DOHH2 (cell line): ENCODE measurements at regions not wholly inside any gene's neighbourhood (a gene's known extent, or its start where the extent isn't known, plus 50 kb on each side); places are given as distances from the start of the nearest gene placed in this dataset.

ENCODE experiments used
- H3F3A ChIP-seq: fragments of 200-600 bp; sonication (generic), shearing (Covaris generic); 2 replicates; pipeline ENCODE4 v1.6.0; 2016; ENCODE audit warnings: antibody characterized with exemption, mild to moderate bottlenecking; ENCODE audit not compliant: control insufficient read depth, insufficient read depth
- H3K27ac ChIP-seq: fragments of 200-600 bp; sonication (generic); 2 replicates; pipeline ENCODE4 v1.5.1; 2014; ENCODE audit warnings: low read depth, mild to moderate bottlenecking, low read length, moderate library complexity
- H3K27me3 ChIP-seq: fragments of 200-600 bp; sonication (generic); 2 replicates; pipeline ENCODE4 v1.6.1; 2014; ENCODE audit warnings: mild to moderate bottlenecking, low read length, mixed read lengths; ENCODE audit not compliant: control insufficient read depth
- H3K36me3 ChIP-seq: fragments of 200-600 bp; sonication (generic); 2 replicates; pipeline ENCODE4 v1.6.1; 2014; ENCODE audit warnings: mild to moderate bottlenecking, low read length, moderate library complexity, mixed read lengths; ENCODE audit not compliant: control insufficient read depth
- H3K4me1 ChIP-seq: fragments of 200-600 bp; sonication (generic); 2 replicates; pipeline ENCODE4 v1.6.1; 2014; ENCODE audit warnings: mild to moderate bottlenecking, low read length, mixed read lengths; ENCODE audit not compliant: control insufficient read depth
- H3K4me2 ChIP-seq: fragments of 200-600 bp; sonication (generic); 2 replicates; pipeline ENCODE4 v1.6.0; 2014; ENCODE audit warnings: mild to moderate bottlenecking, low read length, moderate library complexity
- H3K4me3 ChIP-seq: fragments of 200-600 bp; sonication (generic); 2 replicates; pipeline ENCODE4 v1.5.1; 2014; ENCODE audit warnings: mild to moderate bottlenecking, low read length, mixed read lengths
- H3K79me2 ChIP-seq: fragments of 200-600 bp; sonication (generic); 2 replicates; pipeline ENCODE4 v1.6.1; 2014; ENCODE audit warnings: mild to moderate bottlenecking, low read length, mixed read lengths; ENCODE audit not compliant: control insufficient read depth
- H3K9me2 ChIP-seq: fragments of 200-600 bp; sonication (generic); replicated peaks from 2 replicates; pipeline ENCODE4 v1.6.1; 2014; ENCODE audit warnings: mild to moderate bottlenecking, low read length, mixed read lengths; ENCODE audit not compliant: control insufficient read depth
- H3K9me3 ChIP-seq: fragments of 200-600 bp; sonication (generic); 2 replicates; pipeline ENCODE4 v1.6.1; 2014; ENCODE audit warnings: antibody characterized with exemption, low read length, mixed read lengths; ENCODE audit not compliant: control insufficient read depth, insufficient read depth
- H4K20me1 ChIP-seq: fragments of 200-600 bp; sonication (generic); 2 replicates; pipeline ENCODE4 v1.6.0; 2014; ENCODE audit warnings: low read depth, mild to moderate bottlenecking, antibody characterized with exemption, low read length, moderate library complexity; ENCODE audit not compliant: control insufficient read depth, insufficient read depth
- EZH2phosphoT487 ChIP-seq: fragments of 200-600 bp; sonication (generic); IDR thresholded peaks from 2 replicates; pipeline ENCODE4 v1.6.1; 2017; ENCODE audit warnings: borderline replicate concordance, mild to moderate bottlenecking, antibody characterized with exemption, low read length, moderate library complexity, mixed read lengths
- TF ChIP-seq, protein P1 (sequence below): fragments of 200-600 bp; sonication (generic); IDR thresholded peaks from one replicate; pipeline ENCODE4 v1.5.1; 2014; ENCODE audit warnings: antibody characterized with exemption, mild to moderate bottlenecking, low read depth, low read length; ENCODE audit not compliant: poor library complexity, severe bottlenecking

DNA sequence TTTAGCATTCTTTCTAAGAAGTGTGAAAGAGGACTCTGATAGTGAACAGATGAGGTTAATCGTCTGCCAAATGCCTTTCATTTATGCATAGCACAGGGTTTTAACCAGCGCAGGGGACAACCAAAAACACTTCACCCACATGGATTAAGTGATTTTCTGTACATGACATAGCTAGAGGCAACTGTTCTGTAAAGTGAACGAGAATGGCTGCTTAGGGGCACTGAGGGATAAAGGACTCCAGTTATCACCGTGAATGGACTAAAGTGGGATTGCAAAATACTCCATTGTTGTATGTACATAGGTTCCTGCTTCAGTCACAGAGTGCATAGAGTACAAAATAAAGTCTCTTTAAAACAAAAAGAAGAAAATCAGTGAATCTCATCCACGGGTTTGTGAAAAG, 456.8 kb downstream of the DMAC1 start:
- Histone ChIP-seq H3F3A (no peaks in the 10 kb centered on the region), H3K4me3 (no peak overlapping the region), H3K27ac (no peak overlapping the region), H3K27me3 (no peaks in the 10 kb centered on the region), H3K9me2 (no peaks in the 10 kb centered on the region), H3K4me1 (no peaks in the 10 kb centered on the region), H3K79me2 (no peaks in the 10 kb centered on the region), H3K36me3 (no peaks in the 10 kb centered on the region), H3K9me3 (no peaks in the 10 kb centered on the region), H4K20me1 (no peaks in the 10 kb centered on the region), H3K4me2 (no peak overlapping the region)
- TF ChIP-seq, protein P1, sequence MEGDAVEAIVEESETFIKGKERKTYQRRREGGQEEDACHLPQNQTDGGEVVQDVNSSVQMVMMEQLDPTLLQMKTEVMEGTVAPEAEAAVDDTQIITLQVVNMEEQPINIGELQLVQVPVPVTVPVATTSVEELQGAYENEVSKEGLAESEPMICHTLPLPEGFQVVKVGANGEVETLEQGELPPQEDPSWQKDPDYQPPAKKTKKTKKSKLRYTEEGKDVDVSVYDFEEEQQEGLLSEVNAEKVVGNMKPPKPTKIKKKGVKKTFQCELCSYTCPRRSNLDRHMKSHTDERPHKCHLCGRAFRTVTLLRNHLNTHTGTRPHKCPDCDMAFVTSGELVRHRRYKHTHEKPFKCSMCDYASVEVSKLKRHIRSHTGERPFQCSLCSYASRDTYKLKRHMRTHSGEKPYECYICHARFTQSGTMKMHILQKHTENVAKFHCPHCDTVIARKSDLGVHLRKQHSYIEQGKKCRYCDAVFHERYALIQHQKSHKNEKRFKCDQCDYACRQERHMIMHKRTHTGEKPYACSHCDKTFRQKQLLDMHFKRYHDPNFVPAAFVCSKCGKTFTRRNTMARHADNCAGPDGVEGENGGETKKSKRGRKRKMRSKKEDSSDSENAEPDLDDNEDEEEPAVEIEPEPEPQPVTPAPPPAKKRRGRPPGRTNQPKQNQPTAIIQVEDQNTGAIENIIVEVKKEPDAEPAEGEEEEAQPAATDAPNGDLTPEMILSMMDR: no peak
- TF ChIP-seq EZH2phosphoT487: no peak

DNA sequence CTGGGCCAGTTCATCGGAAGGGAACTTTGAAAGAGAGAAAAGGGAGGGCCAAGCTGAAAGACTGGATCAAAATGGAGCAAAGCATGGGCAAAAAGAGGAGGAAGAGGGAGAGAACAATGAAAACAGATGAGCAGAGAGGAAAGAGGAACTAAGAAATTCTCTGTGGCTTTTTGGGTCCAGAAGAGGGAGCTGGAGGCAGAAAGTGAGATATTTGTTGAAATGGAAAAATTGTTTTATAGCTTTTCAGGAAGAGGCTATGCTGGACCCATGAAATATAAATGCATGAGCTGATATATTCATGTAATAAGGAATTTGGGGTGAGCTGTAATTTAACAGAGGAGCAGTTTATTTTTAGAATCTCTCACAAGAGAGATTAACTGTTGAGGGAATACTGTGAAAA, 457.3 kb downstream of the DMAC1 start:
- Histone ChIP-seq H3K27ac (no peak overlapping the region), H3F3A (no peaks in the 10 kb centered on the region), H3K27me3 (no peaks in the 10 kb centered on the region)

DNA sequence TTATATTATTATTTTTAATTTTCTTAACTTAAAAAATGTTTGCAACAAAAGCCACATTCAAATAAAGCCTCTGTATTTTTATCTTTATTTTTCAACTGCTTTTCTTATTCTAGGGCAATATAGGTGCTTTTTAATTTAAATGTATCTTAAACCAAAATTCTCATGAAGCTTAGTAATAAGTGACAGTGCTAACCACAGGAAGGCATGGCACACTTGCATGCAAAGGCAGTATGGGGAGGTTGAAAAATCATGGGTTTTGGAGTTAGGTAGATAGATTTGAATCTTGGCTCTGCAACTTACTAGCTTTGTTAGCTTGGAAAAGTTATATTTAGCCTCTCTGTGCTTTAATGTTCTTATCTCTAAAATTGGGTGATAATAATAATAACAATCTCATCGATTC, 458.0 kb downstream of the DMAC1 start:
- Histone ChIP-seq H3K27ac (no peak overlapping the region), H3K9me2 (no peaks in the 10 kb centered on the region), H3K79me2 (no peaks in the 10 kb centered on the region), H3K27me3 (no peaks in the 10 kb centered on the region), H3F3A (no peaks in the 10 kb centered on the region), H3K4me2 (no peak overlapping the region), H3K4me1 (no peaks in the 10 kb centered on the region), H3K4me3 (no peak overlapping the region), H3K9me3 (no peaks in the 10 kb centered on the region), H3K36me3 (no peaks in the 10 kb centered on the region), H4K20me1 (no peaks in the 10 kb centered on the region)
- TF ChIP-seq, protein P1: no peak
- TF ChIP-seq EZH2phosphoT487: no peak

More for the DNA sequence above, 457.3 kb downstream of the DMAC1 start:
- Histone ChIP-seq H3K36me3 (no peaks in the 10 kb centered on the region), H3K4me2 (no peak overlapping the region), H3K9me2 (no peaks in the 10 kb centered on the region), H3K79me2 (no peaks in the 10 kb centered on the region), H3K4me3 (no peak overlapping the region), H3K9me3 (no peaks in the 10 kb centered on the region), H4K20me1 (no peaks in the 10 kb centered on the region), H3K4me1 (no peaks in the 10 kb centered on the region)
- TF ChIP-seq, protein P1: peak; percentile 31
- no peak for TF ChIP-seq EZH2phosphoT487

DNA sequence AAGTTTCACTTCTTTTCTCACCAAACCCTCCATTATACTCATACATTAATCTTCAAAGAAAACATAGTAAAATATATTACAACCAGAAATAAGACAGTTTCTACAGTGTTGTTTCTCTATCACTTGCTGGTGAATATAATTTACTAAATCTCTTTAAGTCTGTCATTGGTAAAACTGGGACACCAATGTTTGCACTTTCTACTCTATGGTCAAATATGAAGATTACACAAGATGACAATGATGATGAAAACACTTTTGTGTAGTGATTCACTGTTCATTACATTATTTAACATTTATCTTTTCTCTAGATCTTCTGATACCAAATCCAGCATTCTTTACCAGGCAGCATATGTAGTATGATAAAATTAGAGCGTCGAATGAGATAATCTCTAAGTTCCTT, 459.1 kb downstream of the DMAC1 start:
- TF ChIP-seq EZH2phosphoT487: no peak
- TF ChIP-seq, protein P1: no peak
- H4K20me1 ChIP-seq: no peaks in the 10 kb centered on the region
- H3F3A ChIP-seq: no peaks in the 10 kb centered on the region
- H3K4me2 ChIP-seq: no peak overlapping the region
- no peak overlapping the region for H3K27ac ChIP-seq
- H3K4me1 ChIP-seq: no peaks in the 10 kb centered on the region
- no peaks in the 10 kb centered on the region for H3K36me3 ChIP-seq
- H3K9me2 ChIP-seq: no peaks in the 10 kb centered on the region
- no peaks in the 10 kb centered on the region for H3K79me2 ChIP-seq
- H3K9me3 ChIP-seq: no peaks in the 10 kb centered on the region
- H3K4me3 ChIP-seq: no peak overlapping the region
- no peaks in the 10 kb centered on the region for H3K27me3 ChIP-seq
